ENCODE measurements at regions not wholly inside any gene's neighbourhood (a gene's known extent, or its start where the extent isn't known, plus 50 kb on each side); places are given as distances from the start of the nearest gene placed in this dataset.

DNA sequence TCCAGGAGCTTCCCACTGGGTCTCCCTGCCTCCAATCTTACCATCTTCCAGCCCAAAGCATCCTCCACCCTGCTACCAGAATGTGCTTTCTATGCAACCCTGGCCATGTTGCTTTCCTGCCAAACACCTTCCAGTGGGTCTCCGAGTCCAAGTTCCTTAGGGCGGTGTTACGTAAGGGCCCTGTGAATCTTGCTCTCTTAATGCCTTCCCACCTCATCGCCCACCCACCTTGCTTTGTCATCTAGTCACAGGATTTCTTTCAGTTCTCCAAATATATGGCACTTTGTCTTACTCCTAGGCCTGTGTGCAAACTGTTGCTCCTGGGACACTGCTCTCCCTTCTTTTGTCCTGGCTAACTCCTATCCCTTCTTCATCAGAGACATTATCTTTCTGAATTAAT, 344.5 kb downstream of the RPS24 start:
- WGBS, 2 donors, result 87 to 92% methylated on average over 4 of the region's 4 CpGs
- Histone ChIP-seq H3K36me3 (no peaks in the 10 kb centered on the region), H3K27me3 (no peaks in the 10 kb centered on the region), H3K27ac (no peak overlapping the region), H3K9me3 (no peaks in the 10 kb centered on the region), H3K4me3 (no peak overlapping the region), H3K4me1 (no peaks in the 10 kb centered on the region)
- ATAC-seq (ENCODE audit: low FRiP score in 2 of 2) (no peak), DNase-seq (no peak)
- TF ChIP-seq POLR2AphosphoS5 (IDR thresholded peaks at IDR 0.05) (no peak), CTCF (IDR thresholded peaks at IDR 0.05) (no peak), POLR2A (IDR thresholded peaks at IDR 0.05) (no peak), EP300 (IDR thresholded peaks at IDR 0.05) (no peak)

DNA sequence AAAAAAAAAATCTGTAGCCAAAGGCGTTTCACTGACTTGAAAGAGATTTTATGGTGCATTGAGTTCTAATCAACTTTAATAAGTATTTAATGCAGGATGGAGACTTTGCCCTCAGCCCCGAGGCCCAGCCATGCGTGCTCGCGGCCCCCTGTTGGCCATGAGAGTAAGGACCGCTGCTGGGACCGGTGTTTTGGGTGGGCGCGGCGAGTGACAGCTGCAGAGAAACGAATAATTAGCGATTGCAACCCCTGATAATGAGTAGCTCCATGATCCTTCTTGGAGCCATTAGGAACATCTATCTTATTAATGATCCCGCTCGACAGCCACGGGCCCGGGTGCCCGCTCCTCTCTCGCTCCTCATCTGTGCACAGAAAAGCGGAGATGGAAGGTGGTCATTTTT, 347.4 kb downstream of the RPS24 start:
- DNase-seq, result peak in 1 of 2 donors; percentile 48
- TF ChIP-seq POLR2A (IDR thresholded peaks at IDR 0.05) (no peak), CTCF (IDR thresholded peaks at IDR 0.05) (no peak), EP300 (IDR thresholded peaks at IDR 0.05) (no peak), POLR2AphosphoS5 (IDR thresholded peaks at IDR 0.05) (no peak)
- H3K36me3 ChIP-seq, result no peaks in the 10 kb centered on the region
- no peaks in the 10 kb centered on the region for H3K4me1 ChIP-seq
- 74 to 75% methylated on average over 17 to 19 of the region's 19 CpGs for WGBS, 2 donors
- H3K4me3 ChIP-seq, result no peak overlapping the region
- ATAC-seq (ENCODE audit: low FRiP score in 2 of 2), result no peak
- no peak overlapping the region for H3K27ac ChIP-seq
- no peaks in the 10 kb centered on the region for H3K27me3 ChIP-seq
- no peaks in the 10 kb centered on the region for H3K9me3 ChIP-seq

DNA sequence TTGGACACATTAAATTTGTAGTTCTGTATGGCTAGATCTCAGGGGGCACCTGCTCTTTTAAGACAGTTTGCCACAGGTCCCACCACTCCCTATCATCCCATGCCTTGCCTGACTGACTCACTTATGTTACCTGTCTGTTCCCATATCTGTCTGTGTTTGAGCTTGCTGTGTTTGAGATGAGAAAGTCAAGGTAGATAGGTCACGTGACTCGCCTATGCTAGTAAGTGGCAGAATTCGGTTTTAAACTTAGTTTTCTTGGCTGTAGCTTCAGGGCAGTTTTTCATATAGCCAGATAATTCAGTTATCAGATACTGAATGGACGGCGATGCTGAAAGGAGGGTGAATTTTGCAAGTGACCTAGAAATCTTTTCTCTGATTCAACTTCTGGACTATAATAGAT, 348.4 kb downstream of the RPS24 start:
- TF ChIP-seq POLR2AphosphoS5 (IDR thresholded peaks at IDR 0.05) (no peak), EP300 (IDR thresholded peaks at IDR 0.05) (no peak), POLR2A (IDR thresholded peaks at IDR 0.05) (no peak), CTCF (IDR thresholded peaks at IDR 0.05) (no peak)
- Histone ChIP-seq H3K36me3 (no peaks in the 10 kb centered on the region), H3K27me3 (no peaks in the 10 kb centered on the region), H3K4me1 (no peaks in the 10 kb centered on the region), H3K4me3 (no peak overlapping the region), H3K9me3 (no peaks in the 10 kb centered on the region), H3K27ac (no peak overlapping the region)
- WGBS, 2 donors, result 90 to 95% methylated on average over 5 of the region's 5 CpGs
- DNase-seq (no peak), ATAC-seq (ENCODE audit: low FRiP score in 2 of 2) (no peak)

- Histone ChIP-seq H3K4me1 (no peaks in the 10 kb centered on the region), H3K27me3 (no peaks in the 10 kb centered on the region), H3K4me3 (no peak overlapping the region), H3K9me3 (no peaks in the 10 kb centered on the region), H3K27ac (no peak overlapping the region), H3K36me3 (no peaks in the 10 kb centered on the region)
- WGBS, 2 donors, result 89 to 97% methylated on average over 2 of the region's 2 CpGs
- ATAC-seq (ENCODE audit: low FRiP score in 2 of 2) (no peak), DNase-seq (no peak)
- TF ChIP-seq POLR2AphosphoS5 (IDR thresholded peaks at IDR 0.05) (no peak), EP300 (IDR thresholded peaks at IDR 0.05) (no peak), CTCF (IDR thresholded peaks at IDR 0.05) (no peak), POLR2A (IDR thresholded peaks at IDR 0.05) (no peak)
These were observed 349.1 kb downstream of the RPS24 start for GRCh38 chr10:78382772-78383171.

DNA sequence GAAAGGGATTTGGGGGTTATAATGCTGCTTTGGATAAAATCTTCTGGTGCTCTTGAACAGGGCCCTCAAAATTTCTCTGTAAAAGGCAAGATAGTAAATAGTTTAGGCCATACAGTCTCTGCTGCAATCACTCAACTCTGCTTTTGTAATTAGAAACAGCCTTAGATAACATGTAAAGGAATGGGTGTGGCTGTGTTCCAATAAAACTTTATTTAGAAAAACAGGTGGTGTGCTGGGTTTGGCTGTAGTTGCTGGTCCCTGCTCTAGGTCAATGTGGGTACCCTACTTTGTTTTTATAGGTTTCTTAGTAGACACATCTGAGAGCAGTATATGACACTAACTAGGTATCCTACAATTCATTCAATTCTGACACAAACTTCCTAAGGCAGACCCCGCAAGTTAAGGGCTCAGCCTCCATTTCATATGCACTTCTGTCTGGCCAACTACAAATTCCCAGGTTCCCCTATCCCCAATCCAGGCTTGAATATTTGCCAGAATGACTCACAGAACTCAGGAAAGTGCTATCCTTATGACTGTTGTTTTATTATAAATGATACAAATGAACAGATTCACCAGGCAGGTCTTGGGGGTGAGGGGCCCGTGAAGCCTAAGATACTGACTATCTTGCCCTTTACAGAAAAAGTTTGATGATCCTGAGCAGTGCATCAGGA, 349.9 kb downstream of the RPS24 start:
- no peaks in the 10 kb centered on the region for H3K9me3 ChIP-seq
- ATAC-seq (ENCODE audit: low FRiP score in 2 of 2), result no peak
- TF ChIP-seq POLR2A (IDR thresholded peaks at IDR 0.05) (no peak), POLR2AphosphoS5 (IDR thresholded peaks at IDR 0.05) (no peak), EP300 (IDR thresholded peaks at IDR 0.05) (no peak), CTCF (IDR thresholded peaks at IDR 0.05) (no peak)
- H3K27ac ChIP-seq, result no peak overlapping the region
- H3K4me3 ChIP-seq, result no peak overlapping the region
- WGBS, 2 donors, result 90 to 94% methylated on average over 2 of the region's 2 CpGs
- no peak for DNase-seq
- H3K4me1 ChIP-seq, result no peaks in the 10 kb centered on the region
- H3K36me3 ChIP-seq, result no peaks in the 10 kb centered on the region
- H3K27me3 ChIP-seq, result no peaks in the 10 kb centered on the region
